ENCODE measurements at regions not wholly inside any gene's neighbourhood (a gene's known extent, or its start where the extent isn't known, plus 50 kb on each side); places are given as distances from the start of the nearest gene placed in this dataset.

DNA sequence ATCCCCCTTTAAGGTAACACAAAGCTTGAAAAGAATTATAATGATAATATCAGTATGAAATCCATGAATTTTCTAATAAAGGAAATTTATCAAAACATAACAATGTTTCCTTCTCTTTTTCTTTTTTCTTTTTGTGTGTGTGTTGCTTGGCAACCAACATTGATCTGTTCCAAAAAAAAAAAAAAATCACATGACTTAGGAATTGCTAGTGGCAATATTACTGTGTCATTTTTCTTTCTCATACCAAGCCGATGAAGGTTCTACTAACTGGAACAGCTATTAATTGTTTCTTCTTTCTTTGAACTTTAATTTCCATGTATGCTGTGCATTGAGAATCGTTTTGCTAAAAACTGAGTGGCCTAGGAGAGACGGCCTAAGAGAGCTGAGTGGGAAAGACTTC, 317.7 kb upstream of the ONECUT1 start:
- no peak overlapping the region for H2AK5ac ChIP-seq (ENCODE audit: insufficient read length, low read length)
- no peak overlapping the region for H4K91ac ChIP-seq (ENCODE audit: insufficient read length, low read depth, low read length)
- no peak overlapping the region for H3T11ph ChIP-seq (ENCODE audit: low read length)
- H2BK12ac ChIP-seq (ENCODE audit: insufficient read length, low read depth, low read length): no peak overlapping the region
- no peak overlapping the region for H3K4ac ChIP-seq (ENCODE audit: low read depth, low read length)
- H3K18ac ChIP-seq (ENCODE audit: insufficient read length, low read depth, low read length): no peak overlapping the region
- H3K27ac ChIP-seq (ENCODE audit: insufficient read length, low read depth, low read length): no peak overlapping the region
- no CpG with 5 or more reads among the region's 3 CpGs for WGBS (ENCODE audit: extremely low coverage, insufficient read length, low lambda C conversion rate)
- no peak for DNase-seq
- no peak overlapping the region for H2AFZ ChIP-seq (ENCODE audit: low read length)
- H3K79me2 ChIP-seq (ENCODE audit: insufficient read depth, low read length): no peaks in the 10 kb centered on the region
- no peaks in the 10 kb centered on the region for H3K79me1 ChIP-seq (ENCODE audit: insufficient read depth, low read depth, low read length, poor library complexity, severe bottlenecking)
- no peak overlapping the region for H2BK20ac ChIP-seq (ENCODE audit: low read depth, low read length, poor library complexity, severe bottlenecking)
- no peaks in the 10 kb centered on the region for H3K9me3 Mint-ChIP-seq
- H3K27me3 ChIP-seq (ENCODE audit: insufficient read depth, low read length): no peaks in the 10 kb centered on the region
- no peak overlapping the region for H2BK15ac ChIP-seq (ENCODE audit: low read depth, low read length)
- TF ChIP-seq, protein P1, sequence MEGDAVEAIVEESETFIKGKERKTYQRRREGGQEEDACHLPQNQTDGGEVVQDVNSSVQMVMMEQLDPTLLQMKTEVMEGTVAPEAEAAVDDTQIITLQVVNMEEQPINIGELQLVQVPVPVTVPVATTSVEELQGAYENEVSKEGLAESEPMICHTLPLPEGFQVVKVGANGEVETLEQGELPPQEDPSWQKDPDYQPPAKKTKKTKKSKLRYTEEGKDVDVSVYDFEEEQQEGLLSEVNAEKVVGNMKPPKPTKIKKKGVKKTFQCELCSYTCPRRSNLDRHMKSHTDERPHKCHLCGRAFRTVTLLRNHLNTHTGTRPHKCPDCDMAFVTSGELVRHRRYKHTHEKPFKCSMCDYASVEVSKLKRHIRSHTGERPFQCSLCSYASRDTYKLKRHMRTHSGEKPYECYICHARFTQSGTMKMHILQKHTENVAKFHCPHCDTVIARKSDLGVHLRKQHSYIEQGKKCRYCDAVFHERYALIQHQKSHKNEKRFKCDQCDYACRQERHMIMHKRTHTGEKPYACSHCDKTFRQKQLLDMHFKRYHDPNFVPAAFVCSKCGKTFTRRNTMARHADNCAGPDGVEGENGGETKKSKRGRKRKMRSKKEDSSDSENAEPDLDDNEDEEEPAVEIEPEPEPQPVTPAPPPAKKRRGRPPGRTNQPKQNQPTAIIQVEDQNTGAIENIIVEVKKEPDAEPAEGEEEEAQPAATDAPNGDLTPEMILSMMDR (conservative IDR thresholded peaks at IDR 0.05): no peak
- no peaks in the 10 kb centered on the region for H3K27me3 Mint-ChIP-seq (ENCODE audit: low read depth)
- H2BK120ac ChIP-seq (ENCODE audit: low read depth, low read length, poor library complexity, severe bottlenecking): no peak overlapping the region
- no peak overlapping the region for H3K56ac ChIP-seq (ENCODE audit: insufficient read length, low read depth, low read length)
- H3K4me1 Mint-ChIP-seq: peaks cover 31 to 34% of the 10 kb centered on the region in 2 experiments
- H2BK5ac ChIP-seq (ENCODE audit: insufficient read length, low read length): no peak overlapping the region
- no peaks in the 10 kb centered on the region for H4K20me1 ChIP-seq (ENCODE audit: control insufficient read depth, insufficient read depth, insufficient read length)
- H3K23ac ChIP-seq (ENCODE audit: insufficient read length, low read depth, low read length): no peak overlapping the region
- H3K4me3 Mint-ChIP-seq: no peak overlapping the region
- H3K9ac ChIP-seq (ENCODE audit: extremely low read depth, insufficient read length, low read length): no peak overlapping the region
- no peak overlapping the region; a peak in 1 of 7 replicates for H3K27ac Mint-ChIP-seq
- no peaks in the 10 kb centered on the region; the same call in none of the 2 replicates for H3K4me1 ChIP-seq (ENCODE audit: insufficient read depth, low read length)
- H3K23me2 ChIP-seq (ENCODE audit: insufficient read length, low read depth, low read length, poor library complexity, severe bottlenecking): no peaks in the 10 kb centered on the region
- no peak overlapping the region for H3K14ac ChIP-seq (ENCODE audit: insufficient read depth, low read length)
- no peak overlapping the region for H4K5ac ChIP-seq (ENCODE audit: insufficient read length, low read depth, low read length)
- H3K4me2 ChIP-seq (ENCODE audit: insufficient read depth, insufficient read length, low read length): no peak overlapping the region
- H3K9me3 ChIP-seq (ENCODE audit: control insufficient read depth, low read depth, low read length): no peaks in the 10 kb centered on the region
- H4K8ac ChIP-seq (replicated peaks; ENCODE audit: insufficient read length, low read depth, low read length): no peak overlapping the region
- H3K36me3 Mint-ChIP-seq (ENCODE audit: insufficient read depth in 1 of 3, low read depth in 3 of 3): no peaks in the 10 kb centered on the region
